GM12878 (cell line): ENCODE measurements at regions not wholly inside any gene's neighbourhood (a gene's known extent, or its start where the extent isn't known, plus 50 kb on each side); places are given as distances from the start of the nearest gene placed in this dataset.

ENCODE experiments used
- CEBPZ ChIP-seq: fragments of 150-350 bp; IDR thresholded peaks from 2 replicates; pipeline ENCODE4 v1.6.1; 2016; ENCODE audit warnings: low read depth, low read length
- CTCF ChIP-seq, 3 experiments: IDR thresholded peaks in 2 of 3; conservative IDR thresholded peaks in 1 of 3; 2 replicates each; pipeline ENCODE4 v1.5.1; 2011; ENCODE audit warnings: low read depth in 3 of 3, low read length in 3 of 3, mild to moderate bottlenecking in 3 of 3, control low read depth in 2 of 3, moderate library complexity in 2 of 3, inconsistent platforms in 1 of 3, mixed read lengths in 1 of 3; ENCODE audit not compliant: control insufficient read depth in 2 of 3, insufficient read depth in 1 of 3; ENCODE audit errors: extremely low read depth in 1 of 3
- IRF3 ChIP-seq: fragments of 450-650 bp; IDR thresholded peaks from 2 replicates; pipeline ENCODE4 v1.6.1; 2014; ENCODE audit warnings: mild to moderate bottlenecking
- PAX8 ChIP-seq: fragments of 450-650 bp; IDR thresholded peaks from 2 replicates; pipeline ENCODE4 v1.6.1; 2017; ENCODE audit warnings: mild to moderate bottlenecking, moderate library complexity
- POLR2A ChIP-seq: IDR thresholded peaks from 2 replicates; pipeline ENCODE4 v1.6.1; 2011; ENCODE audit warnings: low read depth, mild to moderate bottlenecking, low read length
- ZNF274 ChIP-seq: IDR thresholded peaks from one replicate; pipeline ENCODE4 v1.8.0; 2011; ENCODE audit not compliant: insufficient read length, insufficient read depth
- ZNF687 ChIP-seq: fragments of 450-650 bp; IDR thresholded peaks from 2 replicates; pipeline ENCODE4 v1.6.1; 2017; ENCODE audit warnings: mild to moderate bottlenecking, moderate library complexity

- no peak for TF ChIP-seq IRF3
- TF ChIP-seq CTCF (IDR thresholded peaks at IDR 0.05 in 2 of 3, conservative IDR thresholded peaks at IDR 0.05 in 1 of 3; ENCODE audit: control insufficient read depth in 2 of 3, extremely low read depth in 1 of 3, insufficient read depth in 1 of 3, low read depth in 3 of 3, low read length in 3 of 3) = no peak
- no peak for TF ChIP-seq CEBPZ
- no peak for TF ChIP-seq POLR2A
- TF ChIP-seq PAX8 = no peak
- no peak for TF ChIP-seq ZNF687
- no peak for TF ChIP-seq ZNF274
Measured at GRCh38 chr2:65916177-65916576, 483.8 kb upstream of the SPRED2 start.
